Coronary artery (tissue), 2 donors: ENCODE measurements at regions not wholly inside any gene's neighbourhood (a gene's known extent, or its start where the extent isn't known, plus 50 kb on each side); places are given as distances from the start of the nearest gene placed in this dataset.
"Not testable (repeated sequence)": the region's sequence is repeated elsewhere in the genome, so short reads cannot be mapped to it uniquely, and the experiment has no call there.

ENCODE experiments used
- DNase-seq: peaks from one replicate; pipeline ENCODE4 v3.0.0-alpha.2; 2017; ENCODE audit warnings: low spot score
- H3K27ac ChIP-seq, 2 donors: fragments of 200-600 bp; sonication (generic); one replicate each; pipeline ENCODE4 v1.5.1; 2016 to 2019
- H3K4me3 ChIP-seq: fragments of 200-600 bp; sonication (generic); 2 replicates; pipeline ENCODE4 v1.5.1; 2016; ENCODE audit warnings: mild to moderate bottlenecking, moderate library complexity
- TF ChIP-seq, protein P1 (sequence below): fragments of 200-600 bp; sonication (generic); IDR thresholded peaks from one replicate; pipeline ENCODE4 v1.5.1; 2019; ENCODE audit warnings: antibody characterized with exemption

DNA sequence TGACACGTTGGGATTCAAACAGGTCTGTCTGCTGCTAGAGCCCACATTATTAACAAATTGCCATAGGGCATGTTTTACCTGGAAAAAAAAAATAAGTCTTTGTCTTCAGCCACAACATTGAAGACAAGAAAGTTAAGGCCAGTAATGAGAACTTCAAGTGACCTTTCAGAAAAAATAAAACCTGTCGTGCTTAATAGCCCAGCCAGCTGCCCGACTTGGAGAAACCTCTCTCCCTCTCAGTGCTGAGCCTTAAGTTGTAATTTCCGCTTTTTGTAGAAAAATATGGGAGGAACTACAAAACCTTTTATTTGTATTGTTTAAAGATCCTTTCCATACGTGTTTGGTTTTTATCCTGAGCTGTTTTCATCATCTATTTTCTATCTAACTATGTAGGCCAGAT, 454.3 kb upstream of the SLITRK6 start:
- H3K27ac ChIP-seq, DNase-seq: not testable (repeated sequence)

DNA sequence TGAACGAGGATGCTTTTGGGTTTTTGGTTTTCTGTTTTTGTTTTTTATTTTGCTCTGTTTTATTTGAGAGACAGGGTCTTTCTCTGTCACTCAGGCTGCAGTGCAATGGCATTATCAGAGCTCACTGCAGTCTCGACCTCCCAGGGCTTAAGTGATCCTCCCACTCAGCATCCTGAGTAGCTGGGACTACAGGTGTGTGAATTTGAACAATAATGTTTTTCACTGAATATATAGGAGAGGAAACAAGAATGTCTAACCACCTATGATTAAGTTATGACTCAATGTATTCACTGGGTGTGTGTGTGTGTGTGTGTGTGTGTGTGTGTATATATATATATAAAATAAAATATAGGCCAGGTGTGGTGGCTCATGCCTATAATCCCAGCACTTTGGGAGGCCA, 456.6 kb upstream of the SLITRK6 start:
- H3K27ac ChIP-seq, DNase-seq, H3K4me3 ChIP-seq: not testable (repeated sequence)

More for the DNA sequence above, 454.3 kb upstream of the SLITRK6 start:
- not testable (repeated sequence) for H3K4me3 ChIP-seq

DNA sequence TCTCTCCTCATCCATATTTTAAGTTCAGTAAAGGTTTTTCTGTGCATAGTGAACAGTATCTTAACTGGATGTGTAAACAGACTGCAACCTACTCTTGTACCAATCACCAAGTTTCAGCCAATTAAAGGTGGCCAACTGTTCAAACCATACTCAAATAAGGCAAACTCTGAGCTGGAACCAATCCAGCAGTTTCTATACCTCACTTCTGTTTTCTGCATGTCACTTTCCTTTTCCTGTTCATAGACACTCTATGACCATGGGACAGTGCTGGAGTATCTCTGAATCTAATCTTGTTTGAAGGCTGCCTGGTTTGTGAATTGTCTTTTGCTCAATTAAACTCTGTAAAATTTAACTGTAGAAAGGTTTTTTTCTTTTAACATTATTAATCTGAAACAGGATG, 470.3 kb upstream of the SLITRK6 start:
- DNase-seq: no peak
- no peak overlapping the region for H3K4me3 ChIP-seq
- no peak overlapping the region for H3K27ac ChIP-seq
- TF ChIP-seq, protein P1, sequence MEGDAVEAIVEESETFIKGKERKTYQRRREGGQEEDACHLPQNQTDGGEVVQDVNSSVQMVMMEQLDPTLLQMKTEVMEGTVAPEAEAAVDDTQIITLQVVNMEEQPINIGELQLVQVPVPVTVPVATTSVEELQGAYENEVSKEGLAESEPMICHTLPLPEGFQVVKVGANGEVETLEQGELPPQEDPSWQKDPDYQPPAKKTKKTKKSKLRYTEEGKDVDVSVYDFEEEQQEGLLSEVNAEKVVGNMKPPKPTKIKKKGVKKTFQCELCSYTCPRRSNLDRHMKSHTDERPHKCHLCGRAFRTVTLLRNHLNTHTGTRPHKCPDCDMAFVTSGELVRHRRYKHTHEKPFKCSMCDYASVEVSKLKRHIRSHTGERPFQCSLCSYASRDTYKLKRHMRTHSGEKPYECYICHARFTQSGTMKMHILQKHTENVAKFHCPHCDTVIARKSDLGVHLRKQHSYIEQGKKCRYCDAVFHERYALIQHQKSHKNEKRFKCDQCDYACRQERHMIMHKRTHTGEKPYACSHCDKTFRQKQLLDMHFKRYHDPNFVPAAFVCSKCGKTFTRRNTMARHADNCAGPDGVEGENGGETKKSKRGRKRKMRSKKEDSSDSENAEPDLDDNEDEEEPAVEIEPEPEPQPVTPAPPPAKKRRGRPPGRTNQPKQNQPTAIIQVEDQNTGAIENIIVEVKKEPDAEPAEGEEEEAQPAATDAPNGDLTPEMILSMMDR: no peak

DNA sequence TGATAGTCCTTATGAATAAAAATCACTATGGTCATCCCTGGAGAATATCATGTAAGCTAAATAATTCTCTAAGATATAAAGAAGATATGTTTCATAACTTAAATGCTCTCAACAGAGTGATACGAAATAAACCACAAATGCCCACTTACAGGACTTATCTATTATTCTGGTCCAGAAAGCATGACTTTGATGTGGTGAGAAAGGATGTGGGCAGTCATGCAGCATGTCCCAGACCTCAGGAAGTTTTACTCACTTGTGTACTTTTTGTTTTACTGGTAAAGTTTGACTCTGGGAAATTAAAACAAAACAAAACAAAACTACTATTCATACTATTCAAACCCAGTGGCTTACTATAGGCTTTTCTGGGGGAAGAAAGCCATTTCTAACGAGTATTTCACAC, 483.2 kb upstream of the SLITRK6 start:
- TF ChIP-seq, protein P1: no peak
- no peak overlapping the region for H3K4me3 ChIP-seq
- no peak overlapping the region for H3K27ac ChIP-seq
- DNase-seq: no peak

DNA sequence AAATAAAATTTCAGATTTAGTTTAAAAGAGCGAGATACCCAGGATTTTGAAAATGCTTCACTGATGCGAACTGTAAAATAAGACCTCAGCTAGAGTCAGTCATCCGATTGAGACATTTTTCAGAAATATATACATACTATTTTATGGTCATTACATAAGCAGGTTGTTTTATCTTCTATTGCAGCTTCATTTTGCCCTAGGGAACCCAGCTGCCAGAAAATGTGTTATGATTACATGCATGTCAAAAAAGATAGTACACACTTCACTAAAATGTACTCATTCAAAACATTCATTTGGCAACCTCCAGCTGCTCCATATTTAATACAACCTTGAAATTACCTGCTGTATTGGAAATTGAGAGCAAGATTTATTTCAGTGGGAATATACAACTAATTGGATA, 483.8 kb upstream of the SLITRK6 start:
- Histone ChIP-seq H3K4me3 (no peak overlapping the region), H3K27ac (no peak overlapping the region)
- TF ChIP-seq, protein P1: no peak
- DNase-seq: no peak

DNA sequence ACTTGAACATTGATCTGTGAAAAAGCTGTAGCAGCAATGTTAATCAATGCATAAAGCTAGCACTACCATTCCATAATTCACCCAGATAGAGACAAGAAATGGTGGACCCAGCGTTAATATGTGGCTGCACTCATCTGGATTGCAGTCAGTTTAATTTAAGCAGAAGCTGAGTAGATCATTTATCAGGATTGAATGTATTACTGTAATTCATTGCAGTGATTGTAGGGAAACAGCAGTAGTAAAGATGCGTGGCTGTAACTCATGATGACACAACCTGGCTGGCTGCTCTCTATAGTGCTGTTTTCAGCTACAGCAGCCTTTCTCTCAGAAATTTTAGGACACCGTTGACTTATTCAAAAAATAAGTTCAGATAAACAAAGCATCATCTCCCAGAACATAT, 499.5 kb upstream of the SLITRK6 start:
- H3K27ac ChIP-seq: no peak overlapping the region

DNA sequence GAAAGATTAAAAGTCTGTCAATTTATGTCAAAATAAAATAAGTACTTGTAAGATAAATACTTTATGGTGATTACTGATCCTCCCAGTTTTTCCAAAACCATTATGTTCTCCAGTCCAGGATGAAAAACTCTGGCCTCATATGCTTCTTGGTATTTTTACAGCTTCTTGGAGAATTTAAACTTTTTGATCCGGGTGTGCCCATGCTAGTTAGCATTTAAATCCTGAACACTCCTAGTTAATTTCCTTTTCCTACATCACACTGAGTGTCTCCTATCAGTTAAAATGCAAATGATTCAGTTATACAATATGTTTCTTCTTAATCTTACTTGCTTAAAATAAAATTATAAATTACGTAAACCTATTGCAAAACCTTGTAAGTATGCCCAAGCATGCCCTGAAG, 499.9 kb upstream of the SLITRK6 start:
- Histone ChIP-seq H3K27ac (no peak overlapping the region), H3K4me3 (no peak overlapping the region)
- TF ChIP-seq, protein P1: no peak
- DNase-seq: no peak

More for the DNA sequence above, 499.5 kb upstream of the SLITRK6 start:
- TF ChIP-seq, protein P1: no peak
- DNase-seq: no peak
- no peak overlapping the region for H3K4me3 ChIP-seq

DNA sequence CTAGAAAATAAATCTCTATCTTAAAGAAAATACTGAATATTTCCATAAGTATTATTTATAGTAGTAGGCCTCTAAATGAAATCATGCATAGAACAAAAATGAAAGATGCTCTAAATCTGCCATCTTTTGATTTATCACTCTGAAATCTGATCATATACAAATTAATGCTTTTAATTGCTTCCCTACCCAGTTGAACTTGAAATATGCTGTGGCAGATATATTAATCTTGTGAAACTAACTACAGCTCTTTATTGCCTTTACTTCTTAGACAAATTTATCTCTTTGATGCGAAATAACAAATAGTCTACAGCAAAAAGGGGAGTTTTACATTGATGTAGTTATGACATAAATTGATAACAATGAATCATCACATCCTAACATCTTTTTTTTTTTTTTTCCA, 510.7 kb upstream of the SLITRK6 start:
- Histone ChIP-seq H3K27ac (no peak overlapping the region), H3K4me3 (no peak overlapping the region)
- TF ChIP-seq, protein P1: no peak
- DNase-seq: no peak
